ENCODE measurements at regions not wholly inside any gene's neighbourhood (a gene's known extent, or its start where the extent isn't known, plus 50 kb on each side); places are given as distances from the start of the nearest gene placed in this dataset.
"Not testable (repeated sequence)": the region's sequence is repeated elsewhere in the genome, so short reads cannot be mapped to it uniquely, and the experiment has no call there.

DNA sequence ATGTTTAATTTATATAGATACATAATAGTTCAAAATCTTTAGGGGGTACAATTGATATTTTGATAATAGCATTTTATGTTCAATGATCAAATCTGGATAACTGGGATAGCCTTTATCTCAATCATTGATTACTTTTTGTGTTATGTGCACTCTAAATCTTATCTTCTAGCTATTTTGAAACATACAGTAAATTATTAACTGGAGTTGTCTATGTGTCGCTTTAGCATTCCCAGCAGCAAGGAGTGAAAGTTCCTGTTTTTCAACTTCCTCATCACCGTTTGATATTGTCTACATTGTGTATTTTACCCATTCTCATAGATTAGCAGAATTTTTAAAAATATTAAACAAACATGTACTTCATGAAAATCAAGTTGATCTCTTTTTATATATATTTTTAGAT lies 1207.4 kb downstream of the TMEM121 start:
- no peaks in the 10 kb centered on the region for H3K9me3 ChIP-seq (ENCODE audit: control insufficient read depth, low read length)
- WGBS, 2 donors: 42% methylated on average over 2 of the region's 2 CpGs; no CpG with 5 or more reads in 1 of the 2 donors
- no peak overlapping the region for H3K4me3 ChIP-seq (ENCODE audit: low read length in 2 of 2)
- intact Hi-C loops (cut with DNase I): no loop called here
- H3K4me1 ChIP-seq (ENCODE audit: control insufficient read depth in 1 of 2, insufficient read depth in 2 of 2, low read length in 2 of 2): no peaks in the 10 kb centered on the region
- H3K27ac ChIP-seq (ENCODE audit: low read depth in 1 of 2, low read length in 2 of 2): no peak overlapping the region
- no peaks in the 10 kb centered on the region for H3K36me3 ChIP-seq (ENCODE audit: control insufficient read depth in 1 of 2, insufficient read depth in 2 of 2, low read length in 1 of 2)
- DNase-seq (no peak), ATAC-seq (ENCODE audit: low FRiP score) (no peak)
- no peaks in the 10 kb centered on the region for H3K27me3 ChIP-seq (ENCODE audit: control insufficient read depth in 1 of 2, insufficient read depth in 2 of 2, low read length in 1 of 2)

DNA sequence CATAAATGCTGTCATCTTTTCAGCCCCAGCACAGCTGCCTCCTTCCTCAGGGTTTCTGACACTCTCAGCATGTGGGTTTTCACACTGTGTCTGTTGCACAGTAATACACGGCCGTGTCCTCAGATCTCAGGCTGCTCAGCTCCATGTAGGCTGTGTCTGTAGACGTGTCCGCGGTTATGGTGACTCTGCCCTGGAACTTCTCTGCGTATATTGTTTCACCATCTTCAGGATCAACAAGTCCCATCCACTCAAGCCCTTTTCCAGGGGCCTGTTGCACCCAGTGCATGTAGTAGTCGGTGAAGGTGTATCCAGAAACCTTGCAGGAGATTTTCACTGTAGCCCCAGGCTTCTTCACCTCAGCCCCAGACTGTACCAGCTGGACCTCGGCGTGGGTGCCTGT lies 1210.6 kb downstream of the TMEM121 start:
- DNase-seq: no peak
- WGBS, 2 donors: 64% methylated on average over 9 of the region's 9 CpGs; no CpG with 5 or more reads in 1 of the 2 donors

DNA sequence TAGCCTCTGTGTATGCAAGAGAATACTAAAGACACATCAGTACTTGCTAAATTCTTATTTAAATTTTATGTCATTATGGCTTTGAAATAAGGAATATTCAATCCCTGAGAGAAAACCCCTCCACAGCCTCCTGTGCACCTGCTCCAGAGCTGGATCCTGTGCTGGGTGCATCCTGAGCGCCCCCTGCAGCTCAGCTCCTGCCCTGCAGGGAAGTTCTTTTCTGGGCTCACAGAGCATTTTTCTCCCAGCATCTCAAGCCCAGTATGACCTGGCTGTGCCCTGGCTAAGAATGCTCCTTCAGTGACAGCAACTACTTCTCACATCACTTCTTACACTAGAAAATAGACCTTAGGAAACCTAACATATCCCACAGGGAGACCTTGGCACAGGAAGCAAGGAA lies 1211.7 kb downstream of the TMEM121 start:
- no peaks in the 10 kb centered on the region for H3K9me3 ChIP-seq (ENCODE audit: control insufficient read depth, low read length)
- no peak for ATAC-seq (ENCODE audit: low FRiP score)
- no peaks in the 10 kb centered on the region for H3K27me3 ChIP-seq (ENCODE audit: control insufficient read depth in 1 of 2, insufficient read depth in 2 of 2, low read length in 1 of 2)
- H3K27ac ChIP-seq (ENCODE audit: low read depth in 1 of 2, low read length in 2 of 2): no peak overlapping the region
- intact Hi-C loops (cut with DNase I): no loop called here
- no peak for DNase-seq
- no peaks in the 10 kb centered on the region for H3K4me1 ChIP-seq (ENCODE audit: control insufficient read depth in 1 of 2, insufficient read depth in 2 of 2, low read length in 2 of 2)
- no peak overlapping the region for H3K4me3 ChIP-seq (ENCODE audit: low read length in 2 of 2)
- WGBS, 2 donors: 10% methylated on average over 1 of the region's 1 CpG; no CpG with 5 or more reads in 1 of the 2 donors
- no peaks in the 10 kb centered on the region for H3K36me3 ChIP-seq (ENCODE audit: control insufficient read depth in 1 of 2, insufficient read depth in 2 of 2, low read length in 1 of 2)

More for the DNA sequence above, 1210.6 kb downstream of the TMEM121 start:
- Histone ChIP-seq H3K9me3 (ENCODE audit: control insufficient read depth, low read length) (no peaks in the 10 kb centered on the region), H3K36me3 (ENCODE audit: control insufficient read depth in 1 of 2, insufficient read depth in 2 of 2, low read length in 1 of 2) (no peaks in the 10 kb centered on the region), H3K27ac (ENCODE audit: low read depth in 1 of 2, low read length in 2 of 2) (no peak overlapping the region), H3K27me3 (ENCODE audit: control insufficient read depth in 1 of 2, insufficient read depth in 2 of 2, low read length in 1 of 2) (no peaks in the 10 kb centered on the region), H3K4me3 (ENCODE audit: low read length in 2 of 2) (no peak overlapping the region), H3K4me1 (ENCODE audit: control insufficient read depth in 1 of 2, insufficient read depth in 2 of 2, low read length in 2 of 2) (no peaks in the 10 kb centered on the region)
- intact Hi-C loops (cut with DNase I): no loop called here
- ATAC-seq (ENCODE audit: low FRiP score): no peak

DNA sequence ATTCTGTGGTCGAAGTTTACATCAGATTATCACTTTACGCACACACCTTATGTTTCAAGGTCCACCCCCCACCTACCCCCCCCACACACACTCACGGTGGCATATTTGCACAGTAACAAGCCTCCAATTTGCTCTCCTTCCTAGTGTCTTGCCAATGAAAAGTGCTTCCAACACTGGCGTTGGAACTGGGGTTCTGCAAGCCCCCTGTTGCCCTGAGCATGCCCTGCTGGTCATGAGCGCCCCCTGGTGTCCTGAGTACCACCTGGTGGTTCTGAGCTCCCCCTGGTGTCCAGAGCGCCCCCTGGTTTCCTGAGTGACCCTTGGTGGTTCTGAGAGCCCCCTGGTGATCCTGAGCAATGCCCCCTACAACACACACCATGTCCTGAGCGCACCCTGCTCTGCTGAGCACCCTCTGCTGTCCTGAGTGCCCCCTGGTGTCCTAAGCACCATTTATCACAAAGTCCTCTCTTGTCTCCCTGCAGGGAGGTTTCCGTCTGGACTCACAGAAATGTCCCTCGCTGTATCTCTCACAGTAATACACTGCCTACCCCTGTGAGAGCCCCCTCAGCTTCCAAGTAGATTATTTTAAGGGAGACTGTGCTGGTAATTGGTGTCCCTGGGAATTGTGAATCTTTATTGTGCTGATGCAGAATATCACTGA lies 1212.3 kb downstream of the TMEM121 start:
- H3K4me1 ChIP-seq (ENCODE audit: control insufficient read depth in 1 of 2, insufficient read depth in 2 of 2, low read length in 2 of 2); ATAC-seq (ENCODE audit: low FRiP score); H3K36me3 ChIP-seq (ENCODE audit: control insufficient read depth in 1 of 2, insufficient read depth in 2 of 2, low read length in 1 of 2); H3K27ac ChIP-seq (ENCODE audit: low read depth in 1 of 2, low read length in 2 of 2); H3K27me3 ChIP-seq (ENCODE audit: control insufficient read depth in 1 of 2, insufficient read depth in 2 of 2, low read length in 1 of 2); intact Hi-C loops (cut with DNase I); H3K4me3 ChIP-seq (ENCODE audit: low read length in 2 of 2); H3K9me3 ChIP-seq (ENCODE audit: control insufficient read depth, low read length); DNase-seq: not testable (repeated sequence)
- 73% methylated on average over 7 of the region's 9 CpGs; no CpG with 5 or more reads in 1 of the 2 donors for WGBS, 2 donors

DNA sequence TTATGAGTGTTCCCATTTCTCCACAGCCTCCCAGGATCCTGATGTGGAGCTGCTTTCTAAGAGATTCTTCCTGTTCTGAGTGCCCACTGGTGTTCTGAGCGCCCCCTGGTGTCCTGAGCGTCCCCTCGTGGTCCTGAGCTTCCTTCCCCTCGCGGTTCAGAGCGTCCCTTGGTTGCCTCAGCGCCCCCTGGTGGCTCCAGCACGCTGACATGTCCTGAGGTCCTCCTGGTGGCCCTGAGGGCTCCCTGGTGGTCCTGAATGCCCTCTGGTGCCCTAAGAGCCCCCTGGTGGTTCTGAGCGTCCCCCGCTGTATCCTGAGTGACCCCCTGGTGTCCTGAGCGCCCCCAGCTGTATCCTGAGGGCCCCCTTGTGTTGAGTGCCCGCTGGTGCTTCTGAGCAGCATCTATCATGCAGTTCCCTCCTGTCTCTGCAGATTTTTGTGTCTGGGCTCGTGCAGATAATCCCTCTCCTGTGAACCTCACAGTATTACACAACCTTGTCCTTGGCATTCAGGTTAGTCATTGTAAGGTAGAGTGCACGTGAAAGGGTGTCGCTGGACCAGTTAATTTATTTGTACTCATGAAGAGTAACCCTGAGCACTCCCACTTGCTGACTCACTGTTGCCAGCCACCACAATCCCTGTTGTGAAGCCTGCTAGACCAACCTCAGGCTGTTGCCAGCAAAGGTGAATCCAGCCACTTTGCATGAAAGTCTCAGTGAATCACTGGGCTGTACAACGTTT lies 1214.9 kb downstream of the TMEM121 start:
- WGBS, 2 donors: 41 to 62% methylated on average over 2 to 12 of the region's 16 CpGs
- H3K27me3 ChIP-seq (ENCODE audit: control insufficient read depth in 1 of 2, insufficient read depth in 2 of 2, low read length in 1 of 2); H3K27ac ChIP-seq (ENCODE audit: low read depth in 1 of 2, low read length in 2 of 2); ATAC-seq (ENCODE audit: low FRiP score); H3K9me3 ChIP-seq (ENCODE audit: control insufficient read depth, low read length); H3K36me3 ChIP-seq (ENCODE audit: control insufficient read depth in 1 of 2, insufficient read depth in 2 of 2, low read length in 1 of 2); H3K4me1 ChIP-seq (ENCODE audit: control insufficient read depth in 1 of 2, insufficient read depth in 2 of 2, low read length in 2 of 2); intact Hi-C loops (cut with DNase I); DNase-seq; H3K4me3 ChIP-seq (ENCODE audit: low read length in 2 of 2): not testable (repeated sequence)

DNA sequence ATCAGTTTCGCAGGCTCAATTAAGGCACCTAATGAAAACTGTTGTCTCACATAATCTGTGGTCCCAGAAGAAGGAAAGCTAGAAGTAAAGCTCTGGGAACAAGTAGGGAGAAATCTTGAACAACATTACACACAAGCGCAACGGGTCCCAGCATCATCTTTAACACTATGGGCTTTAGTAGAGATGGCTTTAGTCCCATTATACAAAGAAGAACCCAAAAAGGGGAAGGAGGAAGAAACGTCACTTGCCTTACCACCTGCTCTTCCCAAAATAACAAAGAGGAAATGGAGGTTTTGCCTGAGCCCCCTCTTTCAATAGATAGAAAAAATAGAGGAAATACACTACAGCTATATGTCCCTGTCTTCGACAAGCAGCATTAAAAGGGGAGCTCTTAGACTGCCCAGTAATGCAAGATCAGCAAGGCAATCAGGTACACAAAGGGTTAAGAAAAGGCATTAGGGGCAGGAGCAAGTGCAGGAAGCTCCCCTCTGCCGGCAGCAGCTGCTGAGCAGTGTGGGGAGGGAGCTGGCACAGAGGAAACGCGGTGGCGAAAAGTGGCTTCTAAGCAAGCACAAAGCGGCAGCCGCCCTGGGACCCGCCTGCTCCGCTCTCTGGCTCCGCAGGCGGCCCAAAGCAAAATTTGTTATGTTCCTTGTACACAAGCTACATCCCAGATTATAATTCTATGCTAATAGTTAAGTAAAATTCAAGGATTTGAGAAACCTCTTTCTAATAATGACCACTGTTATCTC lies 1218.8 kb downstream of the TMEM121 start:
- H3K9me3 ChIP-seq (ENCODE audit: control insufficient read depth, low read length); ATAC-seq (ENCODE audit: low FRiP score); H3K4me3 ChIP-seq (ENCODE audit: low read length in 2 of 2); H3K4me1 ChIP-seq (ENCODE audit: control insufficient read depth in 1 of 2, insufficient read depth in 2 of 2, low read length in 2 of 2); intact Hi-C loops (cut with DNase I); DNase-seq; H3K27ac ChIP-seq (ENCODE audit: low read depth in 1 of 2, low read length in 2 of 2); H3K27me3 ChIP-seq (ENCODE audit: control insufficient read depth in 1 of 2, insufficient read depth in 2 of 2, low read length in 1 of 2); H3K36me3 ChIP-seq (ENCODE audit: control insufficient read depth in 1 of 2, insufficient read depth in 2 of 2, low read length in 1 of 2): not testable (repeated sequence)
- WGBS, 2 donors: 41 to 52% methylated on average over 4 to 12 of the region's 15 CpGs

DNA sequence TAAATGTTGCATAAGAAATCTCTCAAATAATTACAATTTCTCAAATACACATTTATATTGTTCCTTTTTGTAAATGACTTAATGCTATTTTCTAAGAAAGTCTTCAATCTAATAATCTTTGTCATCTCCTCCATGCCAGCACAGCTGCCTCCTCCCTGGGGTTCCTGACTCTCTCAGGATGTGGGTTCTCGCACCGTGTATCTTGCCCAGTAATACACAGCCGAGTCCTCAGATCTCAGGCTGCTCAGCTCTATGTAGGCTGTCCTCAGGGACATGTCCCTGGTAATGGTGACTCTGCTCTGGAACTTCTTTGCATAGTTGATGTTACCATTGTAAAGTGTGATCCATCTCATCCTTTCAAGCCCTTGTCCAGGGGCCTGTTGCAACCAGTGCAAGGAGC lies 1223.7 kb downstream of the TMEM121 start:
- DNase-seq; H3K4me1 ChIP-seq (ENCODE audit: control insufficient read depth in 1 of 2, insufficient read depth in 2 of 2, low read length in 2 of 2); H3K4me3 ChIP-seq (ENCODE audit: low read length in 2 of 2); H3K9me3 ChIP-seq (ENCODE audit: control insufficient read depth, low read length); H3K27ac ChIP-seq (ENCODE audit: low read depth in 1 of 2, low read length in 2 of 2); ATAC-seq (ENCODE audit: low FRiP score); H3K36me3 ChIP-seq (ENCODE audit: control insufficient read depth in 1 of 2, insufficient read depth in 2 of 2, low read length in 1 of 2); intact Hi-C loops (cut with DNase I); H3K27me3 ChIP-seq (ENCODE audit: control insufficient read depth in 1 of 2, insufficient read depth in 2 of 2, low read length in 1 of 2): not testable (repeated sequence)
- no CpG with 5 or more reads among the region's 3 CpGs for WGBS, 2 donors

DNA sequence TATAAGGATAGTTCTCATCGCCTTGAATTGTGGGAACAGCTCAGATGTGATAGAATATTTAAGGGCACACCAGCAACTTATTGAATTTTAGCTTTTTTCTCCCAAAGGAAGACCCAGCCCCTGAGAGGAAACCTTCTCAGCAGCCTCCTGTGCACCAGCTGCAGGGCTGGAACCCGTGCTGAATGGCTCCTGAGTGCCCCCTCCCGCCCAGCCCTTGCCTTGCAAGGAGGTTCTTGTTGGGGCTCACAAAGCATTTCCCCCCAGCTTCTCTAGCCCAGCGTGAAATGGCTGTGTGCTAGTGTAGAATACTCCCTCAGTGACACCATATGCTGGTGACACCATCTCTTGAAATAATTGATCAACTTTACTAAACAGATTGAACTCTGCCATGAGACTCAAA lies 1227.4 kb downstream of the TMEM121 start:
- ATAC-seq (ENCODE audit: low FRiP score); DNase-seq; H3K4me3 ChIP-seq (ENCODE audit: low read length in 2 of 2); H3K27ac ChIP-seq (ENCODE audit: low read depth in 1 of 2, low read length in 2 of 2); H3K9me3 ChIP-seq (ENCODE audit: control insufficient read depth, low read length); H3K4me1 ChIP-seq (ENCODE audit: control insufficient read depth in 1 of 2, insufficient read depth in 2 of 2, low read length in 2 of 2); intact Hi-C loops (cut with DNase I); H3K27me3 ChIP-seq (ENCODE audit: control insufficient read depth in 1 of 2, insufficient read depth in 2 of 2, low read length in 1 of 2); H3K36me3 ChIP-seq (ENCODE audit: control insufficient read depth in 1 of 2, insufficient read depth in 2 of 2, low read length in 1 of 2): not testable (repeated sequence)
- WGBS, 2 donors: 17 to 19% methylated on average over 1 of the region's 4 CpGs
